BJ (cell line): ENCODE measurements at regions not wholly inside any gene's neighbourhood (a gene's known extent, or its start where the extent isn't known, plus 50 kb on each side); places are given as distances from the start of the nearest gene placed in this dataset.
A peak's percentile ranks its signal among the peaks of the same experiment; 100 is the strongest.

ENCODE experiments used
- CTCF ChIA-PET: fragments of 350-600 bp; formaldehyde crosslinking; extraction: SDS; loops from one replicate; lab custom pipeline; 2021; ENCODE audit warnings: antibody characterized with exemption, inconsistent platforms; lab: Yijun Ruan, JAX
- POLR2A ChIA-PET: fragments of 300-600 bp; sonication (Branson Sonifier 250); formaldehyde crosslinking; extraction: SDS; loops from one replicate; lab custom pipeline; 2021; ENCODE audit warnings: antibody characterized with exemption; lab: Charles Lee
- DNase-seq: peaks from one replicate; pipeline ENCODE4 v3.0.0-alpha.2; 2011; ENCODE audit warnings: low read depth
- H3K27me3 ChIP-seq: 2 replicates; pipeline ENCODE4 v1.6.0; 2011; ENCODE audit warnings: low read length; ENCODE audit not compliant: control insufficient read depth, insufficient read depth
- H3K36me3 ChIP-seq: 2 replicates; pipeline ENCODE4 v1.5.1; 2011; ENCODE audit warnings: low read length; ENCODE audit not compliant: control insufficient read depth, insufficient read depth
- H3K4me3 ChIP-seq: 2 replicates; pipeline ENCODE4 v1.5.1; 2011; ENCODE audit warnings: low read depth, mild to moderate bottlenecking, control low read depth, low read length
- TF ChIP-seq, protein P1 (sequence below): IDR thresholded peaks from 2 replicates; pipeline ENCODE4 v1.5.1; 2011; ENCODE audit warnings: low read depth, mild to moderate bottlenecking, control low read depth, inconsistent platforms, low read length, moderate library complexity; ENCODE audit not compliant: insufficient read depth

DNA sequence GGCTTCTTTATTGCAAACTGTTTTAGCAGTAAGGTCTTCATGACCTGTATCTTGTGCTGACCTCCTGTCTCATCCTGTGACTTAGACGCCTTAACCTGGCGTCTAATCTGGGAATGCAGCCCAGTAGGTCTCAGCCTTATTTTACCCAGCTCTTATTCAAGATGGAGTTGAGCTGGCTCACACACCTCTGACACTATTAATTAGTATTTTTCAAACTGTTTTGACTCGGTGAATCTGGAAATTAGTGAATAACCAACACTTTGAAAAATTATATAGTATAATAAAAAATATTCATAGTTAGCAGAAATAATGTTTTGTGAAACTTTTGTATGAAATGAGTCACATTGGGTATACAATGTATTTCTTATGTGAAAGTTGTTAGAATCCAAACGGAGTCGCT, 189.4 kb downstream of the PDGFRA start:
- ChIA-PET POLR2A (no interaction called here), CTCF (no interaction called here)
- no peak for DNase-seq
- no peaks in the 10 kb centered on the region for H3K36me3 ChIP-seq
- H3K4me3 ChIP-seq: no peak overlapping the region
- TF ChIP-seq, protein P1, sequence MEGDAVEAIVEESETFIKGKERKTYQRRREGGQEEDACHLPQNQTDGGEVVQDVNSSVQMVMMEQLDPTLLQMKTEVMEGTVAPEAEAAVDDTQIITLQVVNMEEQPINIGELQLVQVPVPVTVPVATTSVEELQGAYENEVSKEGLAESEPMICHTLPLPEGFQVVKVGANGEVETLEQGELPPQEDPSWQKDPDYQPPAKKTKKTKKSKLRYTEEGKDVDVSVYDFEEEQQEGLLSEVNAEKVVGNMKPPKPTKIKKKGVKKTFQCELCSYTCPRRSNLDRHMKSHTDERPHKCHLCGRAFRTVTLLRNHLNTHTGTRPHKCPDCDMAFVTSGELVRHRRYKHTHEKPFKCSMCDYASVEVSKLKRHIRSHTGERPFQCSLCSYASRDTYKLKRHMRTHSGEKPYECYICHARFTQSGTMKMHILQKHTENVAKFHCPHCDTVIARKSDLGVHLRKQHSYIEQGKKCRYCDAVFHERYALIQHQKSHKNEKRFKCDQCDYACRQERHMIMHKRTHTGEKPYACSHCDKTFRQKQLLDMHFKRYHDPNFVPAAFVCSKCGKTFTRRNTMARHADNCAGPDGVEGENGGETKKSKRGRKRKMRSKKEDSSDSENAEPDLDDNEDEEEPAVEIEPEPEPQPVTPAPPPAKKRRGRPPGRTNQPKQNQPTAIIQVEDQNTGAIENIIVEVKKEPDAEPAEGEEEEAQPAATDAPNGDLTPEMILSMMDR: no peak
- no peaks in the 10 kb centered on the region for H3K27me3 ChIP-seq

DNA sequence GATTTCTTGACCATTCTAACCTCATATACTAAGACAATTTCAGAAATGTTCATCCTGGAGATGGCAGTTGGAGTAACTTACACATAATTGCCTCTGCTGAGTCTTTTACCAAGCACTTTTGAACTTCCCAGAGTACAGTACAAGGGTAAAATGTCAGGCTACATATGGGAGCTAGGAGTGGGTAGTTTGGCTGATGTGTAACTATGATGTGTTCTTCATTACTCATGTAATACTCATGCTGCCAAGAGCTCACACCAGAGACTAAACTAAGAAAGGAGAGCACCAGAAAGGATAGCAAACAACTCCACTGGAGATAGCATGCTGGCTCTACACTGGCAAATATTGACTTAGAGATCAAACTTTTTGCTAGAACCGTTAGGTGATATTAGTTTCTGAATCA, 194.0 kb downstream of the PDGFRA start:
- H3K4me3 ChIP-seq: no peak overlapping the region
- H3K36me3 ChIP-seq: no peaks in the 10 kb centered on the region
- DNase-seq: peak; percentile 17
- H3K27me3 ChIP-seq: no peaks in the 10 kb centered on the region
- CTCF ChIA-PET: interaction anchor here (2.0 kb wide), 1 partner anchor 17 kb away, joined by 7 read pairs; no protein-coding TSS in a partner anchor
- POLR2A ChIA-PET: interaction anchor here (0.6 kb wide), 1 partner anchor 12 kb away, joined by 3 read pairs; no protein-coding TSS in a partner anchor
- TF ChIP-seq, protein P1: no peak

DNA sequence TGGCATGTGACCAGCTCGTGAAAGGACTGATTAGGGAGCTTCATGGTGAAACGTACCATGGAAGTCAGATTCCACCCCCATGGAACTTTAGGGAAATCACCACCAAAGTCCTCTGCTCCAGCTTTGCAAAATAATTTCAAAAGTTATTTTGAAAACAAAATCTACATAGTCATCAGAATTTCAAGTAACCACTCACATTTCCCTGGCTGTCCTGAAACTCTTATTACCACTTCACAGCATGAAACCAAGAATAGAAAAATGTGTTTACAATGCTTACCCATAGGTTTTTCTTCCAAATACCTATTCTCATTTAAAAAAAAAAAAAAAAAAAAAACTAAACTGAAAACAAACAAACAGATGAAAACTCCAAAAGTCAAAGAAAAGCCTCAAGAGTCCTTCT, 198.7 kb downstream of the PDGFRA start:
- DNase-seq: no peak
- no peak overlapping the region for H3K4me3 ChIP-seq
- CTCF ChIA-PET: no interaction called here

DNA sequence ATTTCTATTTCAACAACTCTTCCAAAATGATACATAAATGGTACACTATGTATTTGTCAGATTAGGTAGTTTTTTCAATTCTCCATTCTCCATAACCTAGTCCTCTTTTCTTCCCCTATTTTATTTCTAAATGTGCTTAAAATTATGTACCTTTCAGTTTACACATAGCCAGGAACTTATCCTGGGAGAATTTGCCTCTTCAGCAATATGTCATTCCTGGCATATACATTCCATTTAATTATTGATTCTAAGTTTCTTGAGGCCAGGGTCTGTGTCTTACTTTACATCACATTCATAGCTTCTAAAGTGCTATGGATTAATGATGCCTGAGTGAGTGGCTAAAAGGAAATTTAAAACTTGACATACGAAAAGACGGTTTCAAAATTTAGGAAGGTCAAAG, 199.8 kb downstream of the PDGFRA start:
- ChIA-PET CTCF (no interaction called here), POLR2A (no interaction called here)
- TF ChIP-seq, protein P1: no peak
- Histone ChIP-seq H3K27me3 (no peaks in the 10 kb centered on the region), H3K36me3 (no peaks in the 10 kb centered on the region), H3K4me3 (no peak overlapping the region)
- no peak for DNase-seq

More for the DNA sequence above, 198.7 kb downstream of the PDGFRA start:
- POLR2A ChIA-PET: no interaction called here
- H3K27me3 ChIP-seq: no peaks in the 10 kb centered on the region
- TF ChIP-seq, protein P1: no peak
- no peaks in the 10 kb centered on the region for H3K36me3 ChIP-seq

GRCh38 chr4:54433686-54434085, 204.6 kb downstream of the PDGFRA start:
- ChIA-PET POLR2A (no interaction called here), CTCF (interaction anchor here (1.1 to 3.5 kb wide), 9 partner anchors 8 to 527 kb away, joined by 3 to 18 read pairs (median 5); no protein-coding TSS in a partner anchor)
- no peaks in the 10 kb centered on the region for H3K36me3 ChIP-seq
- no peak overlapping the region for H3K4me3 ChIP-seq
- TF ChIP-seq, protein P1: peak; percentile 48
- no peak for DNase-seq
- peaks cover 6% of the 10 kb centered on the region for H3K27me3 ChIP-seq
